K562 (cell line): ENCODE measurements at regions not wholly inside any gene's neighbourhood (a gene's known extent, or its start where the extent isn't known, plus 50 kb on each side); places are given as distances from the start of the nearest gene placed in this dataset.

Source experiments
- E2F3 ChIP-seq: fragments of 250-450 bp; sonication (Bioruptor Pico); IDR thresholded peaks from 2 replicates; pipeline ENCODE4 v1.4.0; 2020; ENCODE audit warnings: mild to moderate bottlenecking
- ELF4 ChIP-seq: fragments of 450-650 bp; formaldehyde crosslinking; IDR thresholded peaks from 2 replicates; pipeline ENCODE4 v1.4.0; 2022; ENCODE audit warnings: missing genetic modification characterization
- HBP1 ChIP-seq: fragments of 450-650 bp; formaldehyde crosslinking; IDR thresholded peaks from 2 replicates; pipeline ENCODE4 v1.4.0; 2022; ENCODE audit warnings: missing genetic modification characterization
- JUNB ChIP-seq: fragments of 450-650 bp; formaldehyde crosslinking; conservative IDR thresholded peaks from 2 replicates; pipeline ENCODE4 v1.4.0; 2020; ENCODE audit warnings: mild to moderate bottlenecking
- MED1 ChIP-seq: sonication (generic); formaldehyde crosslinking; IDR thresholded peaks from 2 replicates; pipeline ENCODE4 v1.8.1; 2023; ENCODE audit warnings: missing genetic modification reagents, borderline replicate concordance
- NFXL1 ChIP-seq: fragments of 450-650 bp; formaldehyde crosslinking; IDR thresholded peaks from 2 replicates; pipeline ENCODE4 v1.4.0; 2021; ENCODE audit warnings: mild to moderate bottlenecking
- OTX1 ChIP-seq: fragments of 450-650 bp; formaldehyde crosslinking; IDR thresholded peaks from 2 replicates; pipeline ENCODE4 v1.4.0; 2022; ENCODE audit warnings: mild to moderate bottlenecking
- PRMT5 ChIP-seq: sonication (generic); formaldehyde crosslinking; IDR thresholded peaks from 2 replicates; pipeline ENCODE4 v1.5.0; 2020; ENCODE audit warnings: missing genetic modification reagents
- PURB ChIP-seq: sonication (generic); formaldehyde crosslinking; IDR thresholded peaks from 2 replicates; pipeline ENCODE4 v1.9.0; 2021; ENCODE audit warnings: low read depth, mild to moderate bottlenecking, missing genetic modification reagents
- STAG1 ChIP-seq: sonication (generic); formaldehyde crosslinking; IDR thresholded peaks from 2 replicates; pipeline ENCODE4 v1.5.0; 2020; ENCODE audit warnings: missing genetic modification reagents, borderline replicate concordance
- TEAD4 ChIP-seq, 2 experiments: sonication (generic) in 1 of 2; formaldehyde crosslinking in 1 of 2; IDR thresholded peaks; 2 replicates each; pipeline versions ENCODE4 v1.6.1 to v1.8.0; 2012 to 2022; ENCODE audit warnings: borderline replicate concordance in 1 of 2, inconsistent platforms in 1 of 2, low read length in 1 of 2, mild to moderate bottlenecking in 1 of 2, missing genetic modification reagents in 1 of 2
- THRB ChIP-seq: fragments of 450-650 bp; formaldehyde crosslinking; conservative IDR thresholded peaks from 2 replicates; pipeline ENCODE4 v1.4.0; 2022; ENCODE audit warnings: mild to moderate bottlenecking, missing genetic modification characterization
- ZBTB49 ChIP-seq: sonication (generic); formaldehyde crosslinking; IDR thresholded peaks from 2 replicates; pipeline ENCODE4 v1.8.0; 2022; ENCODE audit warnings: missing genetic modification reagents, mild to moderate bottlenecking, borderline replicate concordance
- ZNF133 ChIP-seq: fragments of 250-450 bp; sonication (Bioruptor Pico); IDR thresholded peaks from 2 replicates; pipeline ENCODE4 v1.4.0; 2020; ENCODE audit warnings: mild to moderate bottlenecking
- ZNF197 ChIP-seq: fragments of 200-800 bp; sonication (Bioruptor generic); IDR thresholded peaks from 2 replicates; pipeline ENCODE4 v1.6.1; 2016; ENCODE audit warnings: low read depth, missing genetic modification characterization, missing compliant biosample characterization
- ZNF347 ChIP-seq: fragments of 450-650 bp; formaldehyde crosslinking; IDR thresholded peaks from 2 replicates; pipeline ENCODE4 v1.4.0; 2020; ENCODE audit warnings: low read depth, mild to moderate bottlenecking, moderate library complexity
- ZNF57 ChIP-seq: fragments of 450-650 bp; formaldehyde crosslinking; IDR thresholded peaks from 2 replicates; pipeline ENCODE4 v1.4.0; 2020; ENCODE audit warnings: mild to moderate bottlenecking, moderate library complexity
- ZNF707 ChIP-seq: fragments of 250-450 bp; sonication (Bioruptor Pico); conservative IDR thresholded peaks from 2 replicates; pipeline ENCODE4 v1.8.0; 2022; ENCODE audit warnings: inconsistent platforms, mild to moderate bottlenecking, moderate library complexity
- TF ChIP-seq, protein P1 (sequence below): fragments of 150-350 bp; IDR thresholded peaks from 2 replicates; pipeline ENCODE4 v1.6.1; 2014; ENCODE audit warnings: low read depth, mild to moderate bottlenecking, low read length, borderline replicate concordance

GRCh38 chr22:22763512-22763911, 119.1 kb downstream of the GGTLC2 start (continued):
- 0 out of 2 replicates have a peak, but pooled peaks have one; percentile 73 for TF ChIP-seq PURB (CRISPR knock-in tag)
- TF ChIP-seq, protein P1, sequence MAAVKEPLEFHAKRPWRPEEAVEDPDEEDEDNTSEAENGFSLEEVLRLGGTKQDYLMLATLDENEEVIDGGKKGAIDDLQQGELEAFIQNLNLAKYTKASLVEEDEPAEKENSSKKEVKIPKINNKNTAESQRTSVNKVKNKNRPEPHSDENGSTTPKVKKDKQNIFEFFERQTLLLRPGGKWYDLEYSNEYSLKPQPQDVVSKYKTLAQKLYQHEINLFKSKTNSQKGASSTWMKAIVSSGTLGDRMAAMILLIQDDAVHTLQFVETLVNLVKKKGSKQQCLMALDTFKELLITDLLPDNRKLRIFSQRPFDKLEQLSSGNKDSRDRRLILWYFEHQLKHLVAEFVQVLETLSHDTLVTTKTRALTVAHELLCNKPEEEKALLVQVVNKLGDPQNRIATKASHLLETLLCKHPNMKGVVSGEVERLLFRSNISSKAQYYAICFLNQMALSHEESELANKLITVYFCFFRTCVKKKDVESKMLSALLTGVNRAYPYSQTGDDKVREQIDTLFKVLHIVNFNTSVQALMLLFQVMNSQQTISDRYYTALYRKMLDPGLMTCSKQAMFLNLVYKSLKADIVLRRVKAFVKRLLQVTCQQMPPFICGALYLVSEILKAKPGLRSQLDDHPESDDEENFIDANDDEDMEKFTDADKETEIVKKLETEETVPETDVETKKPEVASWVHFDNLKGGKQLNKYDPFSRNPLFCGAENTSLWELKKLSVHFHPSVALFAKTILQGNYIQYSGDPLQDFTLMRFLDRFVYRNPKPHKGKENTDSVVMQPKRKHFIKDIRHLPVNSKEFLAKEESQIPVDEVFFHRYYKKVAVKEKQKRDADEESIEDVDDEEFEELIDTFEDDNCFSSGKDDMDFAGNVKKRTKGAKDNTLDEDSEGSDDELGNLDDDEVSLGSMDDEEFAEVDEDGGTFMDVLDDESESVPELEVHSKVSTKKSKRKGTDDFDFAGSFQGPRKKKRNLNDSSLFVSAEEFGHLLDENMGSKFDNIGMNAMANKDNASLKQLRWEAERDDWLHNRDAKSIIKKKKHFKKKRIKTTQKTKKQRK: no peak
- TF ChIP-seq TEAD4 (IDR thresholded peaks at IDR 0.05; ENCODE audit: low read length): no peak
- no peak for TF ChIP-seq TEAD4 (CRISPR knock-in tag; IDR thresholded peaks at IDR 0.05; ENCODE audit: borderline replicate concordance)
- TF ChIP-seq E2F3: 0 out of 2 replicates have a peak, but pooled peaks have one; percentile 54
- TF ChIP-seq ELF4: peak; percentile 83
- TF ChIP-seq PRMT5: 0 out of 2 replicates have a peak, but pooled peaks have one; percentile 15
- 0 out of 2 replicates have a peak, but pooled peaks have one; percentile 32 for TF ChIP-seq ZNF57
- TF ChIP-seq THRB: peak; percentile 81
- no peak for TF ChIP-seq ZNF347 (CRISPR knock-in tag)
- TF ChIP-seq ZNF197 (CRISPR knock-in tag): no peak
- peak; percentile 91 for TF ChIP-seq OTX1 (CRISPR knock-in tag)
- TF ChIP-seq ZNF707 (CRISPR knock-in tag): 0 out of 2 replicates have a peak, but pooled peaks have one; percentile 26
- TF ChIP-seq JUNB (CRISPR knock-in tag): peak; percentile 73
- 0 out of 2 replicates have a peak, but pooled peaks have one; percentile 6 for TF ChIP-seq STAG1 (CRISPR knock-in tag)
- TF ChIP-seq ZBTB49 (CRISPR knock-in tag): no peak
- no peak for TF ChIP-seq NFXL1 (CRISPR knock-in tag)
- TF ChIP-seq ZNF133 (CRISPR knock-in tag): peak; percentile 87; the same call in 1 of the 2 replicates
- TF ChIP-seq MED1 (CRISPR knock-in tag): peak; percentile 10; the same call in 1 of the 2 replicates
- peak; percentile 85; the same call in 1 of the 2 replicates for TF ChIP-seq HBP1 (CRISPR knock-in tag)
